ENCODE measurements at regions not wholly inside any gene's neighbourhood (a gene's known extent, or its start where the extent isn't known, plus 50 kb on each side); places are given as distances from the start of the nearest gene placed in this dataset.

GRCh38 chr12:100724071-100724470 lies 70.5 kb upstream of the ANO4 start:
- POLR2A ChIA-PET, result no interaction called here
- dilution Hi-C loops (cut with MboI; ENCODE audit: extremely low pct_ligation_motif_present, low sequenced_read_pairs) (no loop called here), intact Hi-C loops (cut with micrococcal nuclease) (no loop called here)
- Histone ChIP-seq H3K79me2 (ENCODE audit: control insufficient read depth, insufficient read depth, low read length) (no peaks in the 10 kb centered on the region), H3K4me1 (ENCODE audit: control insufficient read depth, extremely low read depth, insufficient read depth, low read length) (no peaks in the 10 kb centered on the region), H3K4me3 (replicated peaks in 1 of 3; ENCODE audit: insufficient read depth in 1 of 3, low read depth in 1 of 3, low read length in 3 of 3) (no peak overlapping the region), H2AFZ (ENCODE audit: low read depth, low read length) (no peak overlapping the region), H3K9me3 (replicated peaks; ENCODE audit: control insufficient read depth, insufficient read depth, low read length) (no peaks in the 10 kb centered on the region), H3K36me3 (ENCODE audit: control insufficient read depth in 2 of 2, extremely low read depth in 1 of 2, insufficient read depth in 2 of 2, low read length in 2 of 2) (no peaks in the 10 kb centered on the region), H3K4me2 (ENCODE audit: insufficient read depth, low read length) (no peak overlapping the region), H3K9ac (replicated peaks; ENCODE audit: extremely low read depth, insufficient read depth, low read length) (no peak overlapping the region), H3K27me3 (ENCODE audit: control insufficient read depth in 2 of 2, insufficient read depth in 2 of 2, low read length in 2 of 2) (peaks cover 0 to under 1% of the 10 kb centered on the region in 2 experiments), H3K9me1 (replicated peaks; ENCODE audit: control insufficient read depth, extremely low read depth, insufficient read depth, low read length) (no peaks in the 10 kb centered on the region), H3K27ac (ENCODE audit: insufficient read depth, low read depth, low read length) (no peak overlapping the region), H4K20me1 (replicated peaks; ENCODE audit: control insufficient read depth, extremely low read depth, insufficient read depth, low read length) (no peaks in the 10 kb centered on the region)
- no peak for DNase-seq (ENCODE audit: low read depth, low spot score)
- no TSS peak for BruUV-seq (replicated peaks)
- CTCF ChIA-PET, result no interaction called here
- no peak for TF ChIP-seq MYC (IDR thresholded peaks at IDR 0.05; ENCODE audit: low read depth, low read length)
- FAIRE-seq, result no peak

- POLR2A ChIA-PET, result no interaction called here
- Histone ChIP-seq H2AFZ (ENCODE audit: low read depth, low read length) (no peak overlapping the region), H3K27me3 (ENCODE audit: control insufficient read depth in 2 of 2, insufficient read depth in 2 of 2, low read length in 2 of 2) (no peaks in the 10 kb centered on the region), H4K20me1 (replicated peaks; ENCODE audit: control insufficient read depth, extremely low read depth, insufficient read depth, low read length) (no peaks in the 10 kb centered on the region), H3K4me1 (ENCODE audit: control insufficient read depth, extremely low read depth, insufficient read depth, low read length) (no peaks in the 10 kb centered on the region), H3K79me2 (ENCODE audit: control insufficient read depth, insufficient read depth, low read length) (no peaks in the 10 kb centered on the region), H3K36me3 (ENCODE audit: control insufficient read depth in 2 of 2, extremely low read depth in 1 of 2, insufficient read depth in 2 of 2, low read length in 2 of 2) (no peaks in the 10 kb centered on the region), H3K27ac (ENCODE audit: insufficient read depth, low read depth, low read length) (no peak overlapping the region), H3K9me1 (replicated peaks; ENCODE audit: control insufficient read depth, extremely low read depth, insufficient read depth, low read length) (no peaks in the 10 kb centered on the region), H3K4me3 (replicated peaks in 1 of 3; ENCODE audit: insufficient read depth in 1 of 3, low read depth in 1 of 3, low read length in 3 of 3) (no peak overlapping the region), H3K4me2 (ENCODE audit: insufficient read depth, low read length) (no peak overlapping the region), H3K9ac (replicated peaks; ENCODE audit: extremely low read depth, insufficient read depth, low read length) (no peak overlapping the region), H3K9me3 (replicated peaks; ENCODE audit: control insufficient read depth, insufficient read depth, low read length) (no peaks in the 10 kb centered on the region)
- no TSS peak for BruUV-seq (replicated peaks)
- intact Hi-C loops (cut with micrococcal nuclease) (loop anchor here (1.0 kb wide), 1 partner anchor 65 kb away; no protein-coding TSS in a partner anchor), dilution Hi-C loops (cut with MboI; ENCODE audit: extremely low pct_ligation_motif_present, low sequenced_read_pairs) (no loop called here)
- DNase-seq (ENCODE audit: low read depth, low spot score) (peak; percentile 32), FAIRE-seq (no peak)
- TF ChIP-seq CTCF (IDR thresholded peaks at IDR 0.05; ENCODE audit: extremely low read depth in 1 of 2, insufficient read depth in 1 of 2, low read depth in 1 of 2, low read length in 2 of 2), result peak; percentile 31 to 48
- TF ChIP-seq MAX (IDR thresholded peaks at IDR 0.05; ENCODE audit: insufficient read depth, insufficient read length), result no peak
- TF ChIP-seq POLR2AphosphoS5 (IDR thresholded peaks at IDR 0.05; ENCODE audit: insufficient read depth, low read depth, low read length), result no peak
- CTCF ChIA-PET, result interaction anchor here (0.7 to 2.1 kb wide), 7 partner anchors 8 to 1690 kb away, joined by 3 to 10 read pairs (median 6); no protein-coding TSS in a partner anchor
Measured at GRCh38 chr12:100733817-100734593, 60.6 kb upstream of the ANO4 start.

All from endothelial cell of umbilical vein (primary cell).